Gastroesophageal sphincter (tissue), 4 donors: ENCODE measurements at regions not wholly inside any gene's neighbourhood (a gene's known extent, or its start where the extent isn't known, plus 50 kb on each side); places are given as distances from the start of the nearest gene placed in this dataset.
A peak's percentile ranks its signal among the peaks of the same experiment; 100 is the strongest.

Experiments used
- ATAC-seq: fragments of 150-250 bp; one replicate; pipeline ENCODE4 v1.9.1; 2016; ENCODE audit warnings: mild to moderate bottlenecking, moderate library complexity
- H3K27ac ChIP-seq, 4 donors: fragments of 200-600 bp; sonication (generic) in 3 of 4; 1 replicate in 3 of 4; 2 replicates in 1 of 4; pipeline ENCODE4 v1.5.1; 2016 to 2019
- H3K27me3 ChIP-seq: fragments of 200-600 bp; sonication (generic); one replicate; pipeline ENCODE4 v1.5.1; 2019
- H3K36me3 ChIP-seq, 2 donors: fragments of 200-600 bp; sonication (generic); one replicate each; pipeline ENCODE4 v1.5.1; 2019; ENCODE audit warnings: control low read depth in 1 of 2
- H3K4me1 ChIP-seq, 3 donors: fragments of 200-600 bp; sonication (generic); 1 replicate in 2 of 3; 2 replicates in 1 of 3; pipeline ENCODE4 v1.5.1; 2016 to 2019; ENCODE audit warnings: control low read depth in 2 of 3
- H3K4me3 ChIP-seq, 2 donors: fragments of 200-600 bp; sonication (generic); one replicate each; pipeline ENCODE4 v1.5.1; 2019; ENCODE audit warnings: mild to moderate bottlenecking in 1 of 2, moderate library complexity in 1 of 2
- H3K9me3 ChIP-seq, 3 donors: fragments of 200-600 bp; sonication (generic); one replicate each; pipeline ENCODE4 v1.5.1; 2017 to 2019; ENCODE audit warnings: control low read depth in 2 of 3
- CTCF ChIP-seq, 4 experiments: fragments of 200-600 bp in 2 of 4; fragments of 450-650 bp in 2 of 4; sonication (generic) in 1 of 4; IDR thresholded peaks; one replicate each; pipeline ENCODE4 v1.5.1; 2017 to 2019; ENCODE audit warnings: antibody characterized with exemption in 4 of 4, mild to moderate bottlenecking in 2 of 4, moderate library complexity in 2 of 4
- EP300 ChIP-seq: sonication (generic); formaldehyde crosslinking; IDR thresholded peaks from one replicate; pipeline ENCODE4 v1.6.1; 2017; ENCODE audit warnings: antibody characterized with exemption, mild to moderate bottlenecking
- POLR2A ChIP-seq, 2 donors: fragments of 450-650 bp; IDR thresholded peaks; one replicate each; pipeline ENCODE4 v1.6.1; 2017; ENCODE audit warnings: antibody characterized with exemption in 2 of 2, mild to moderate bottlenecking in 2 of 2, moderate library complexity in 1 of 2
- POLR2AphosphoS5 ChIP-seq: sonication (generic); formaldehyde crosslinking; IDR thresholded peaks from one replicate; pipeline ENCODE4 v1.6.1; 2017; ENCODE audit warnings: antibody characterized with exemption
- WGBS, 2 donors: methylation state at CpG; one replicate each; pipeline ENCODE4 v1.1.5; 2018; ENCODE audit warnings: low coverage in 1 of 2; 5-methylcytosine and 5-hydroxymethylcytosine counted together

- ATAC-seq, result no peak
- Histone ChIP-seq H3K9me3 (no peaks in the 10 kb centered on the region), H3K36me3 (no peaks in the 10 kb centered on the region), H3K4me1 (no peaks in the 10 kb centered on the region), H3K27me3 (no peaks in the 10 kb centered on the region), H3K27ac (no peak overlapping the region), H3K4me3 (no peak overlapping the region)
- WGBS, 2 donors, result 67 to 72% methylated on average over 3 to 4 of the region's 4 CpGs
- TF ChIP-seq POLR2A (IDR thresholded peaks at IDR 0.05) (no peak), CTCF (IDR thresholded peaks at IDR 0.05) (no peak), POLR2AphosphoS5 (no peak), EP300 (no peak)
Observed at GRCh38 chr1:168991667-168992475, 114.6 kb upstream of the ATP1B1 start.

DNA sequence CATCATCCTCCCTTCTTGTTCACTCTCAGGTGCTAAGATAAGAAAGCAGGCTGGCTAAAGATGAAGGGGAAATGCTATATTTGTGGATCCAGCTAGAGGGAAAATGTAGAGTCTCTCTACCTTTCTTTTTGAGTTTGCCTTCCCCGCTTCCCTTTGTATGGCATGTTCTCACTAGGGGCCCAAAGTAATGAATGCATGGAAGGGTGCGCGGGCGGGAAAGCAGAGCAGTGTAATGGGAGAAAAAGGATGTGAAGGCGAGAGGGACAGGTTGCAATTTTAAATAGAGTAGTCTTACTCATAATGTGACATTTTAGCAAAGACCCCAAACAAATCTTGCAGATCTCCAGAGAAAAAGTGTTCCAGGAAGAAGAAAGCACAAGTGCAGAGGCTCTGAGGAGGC is 105.1 kb upstream of the ATP1B1 start:
- Histone ChIP-seq H3K9me3 (no peaks in the 10 kb centered on the region), H3K4me3 (no peak overlapping the region), H3K27ac (no peak overlapping the region), H3K27me3 (no peaks in the 10 kb centered on the region), H3K36me3 (no peaks in the 10 kb centered on the region), H3K4me1 (peaks cover 0 to 11% (median 5%) of the 10 kb centered on the region in 3 donors)
- ATAC-seq, result no peak
- WGBS, 2 donors, result 90 to 100% methylated on average over 3 to 5 of the region's 5 CpGs
- TF ChIP-seq EP300 (no peak), CTCF (IDR thresholded peaks at IDR 0.05) (no peak), POLR2A (IDR thresholded peaks at IDR 0.05) (no peak), POLR2AphosphoS5 (no peak)

- Histone ChIP-seq H3K27ac (peak overlapping the region in 1 of 4 donors; percentile 31), H3K27me3 (no peaks in the 10 kb centered on the region)
- TF ChIP-seq EP300 (no peak), POLR2AphosphoS5 (no peak)
Observed at GRCh38 chr1:169003864-169004516, 102.5 kb upstream of the ATP1B1 start.

GRCh38 chr1:169005776-169006175 is 100.7 kb upstream of the ATP1B1 start:
- TF ChIP-seq EP300 (no peak), POLR2AphosphoS5 (no peak), CTCF (IDR thresholded peaks at IDR 0.05) (no peak)
- Histone ChIP-seq H3K27ac (no peak overlapping the region), H3K27me3 (no peaks in the 10 kb centered on the region), H3K36me3 (no peaks in the 10 kb centered on the region), H3K4me3 (no peak overlapping the region), H3K4me1 (peaks cover 0 to 11% (median 5%) of the 10 kb centered on the region in 3 donors), H3K9me3 (no peaks in the 10 kb centered on the region)
- no peak for ATAC-seq
- WGBS, 2 donors, result 86 to 100% methylated on average over 4 of the region's 4 CpGs

More at GRCh38 chr1:169003864-169004516, 102.5 kb upstream of the ATP1B1 start:
- Histone ChIP-seq H3K9me3 (no peaks in the 10 kb centered on the region), H3K4me1 (peaks cover 0 to 11% (median 5%) of the 10 kb centered on the region in 3 donors), H3K36me3 (no peaks in the 10 kb centered on the region), H3K4me3 (no peak overlapping the region)
- ATAC-seq, result peak; percentile 39
- WGBS, 2 donors, result 83% methylated on average over 1 of the region's 1 CpG; no CpG with 5 or more reads in 1 of the 2 donors

GRCh38 chr1:169009666-169010065 is 96.8 kb upstream of the ATP1B1 start:
- Histone ChIP-seq H3K27ac (no peak overlapping the region), H3K36me3 (no peaks in the 10 kb centered on the region), H3K27me3 (no peaks in the 10 kb centered on the region), H3K4me1 (peaks cover 0 to under 1% (median 0%) of the 10 kb centered on the region in 3 donors), H3K9me3 (no peaks in the 10 kb centered on the region), H3K4me3 (no peak overlapping the region)
- ATAC-seq, result no peak
- TF ChIP-seq POLR2A (IDR thresholded peaks at IDR 0.05) (no peak), CTCF (IDR thresholded peaks at IDR 0.05) (no peak), EP300 (no peak), POLR2AphosphoS5 (no peak)
